Esophagus muscularis mucosa (tissue), 4 donors: ENCODE measurements at regions not wholly inside any gene's neighbourhood (a gene's known extent, or its start where the extent isn't known, plus 50 kb on each side); places are given as distances from the start of the nearest gene placed in this dataset.
"Not testable (repeated sequence)": the region's sequence is repeated elsewhere in the genome, so short reads cannot be mapped to it uniquely, and the experiment has no call there.

Source experiments
- CTCF ChIP-seq, 3 experiments: fragments of 200-600 bp in 2 of 3; fragments of 450-650 bp in 1 of 3; sonication (generic) in 2 of 3; IDR thresholded peaks; one replicate each; pipeline ENCODE4 v1.5.1; 2017 to 2019; ENCODE audit warnings: antibody characterized with exemption in 3 of 3, mild to moderate bottlenecking in 2 of 3, moderate library complexity in 1 of 3
- EP300 ChIP-seq: sonication (generic); formaldehyde crosslinking; IDR thresholded peaks from one replicate; pipeline ENCODE4 v1.6.1; 2017; ENCODE audit warnings: antibody characterized with exemption
- POLR2A ChIP-seq: fragments of 450-650 bp; IDR thresholded peaks from one replicate; pipeline ENCODE4 v1.6.1; 2017; ENCODE audit warnings: antibody characterized with exemption, moderate library complexity, mild to moderate bottlenecking, low read depth
- POLR2AphosphoS5 ChIP-seq, 2 donors: sonication (generic); formaldehyde crosslinking; IDR thresholded peaks; one replicate each; pipeline ENCODE4 v1.6.1; 2017; ENCODE audit warnings: antibody characterized with exemption in 2 of 2

- not testable (repeated sequence) for TF ChIP-seq EP300; CTCF (IDR thresholded peaks at IDR 0.05); POLR2A; POLR2AphosphoS5 (IDR thresholded peaks at IDR 0.05)
These were observed 152.2 kb upstream of the NAMPT start for GRCh38 chr7:106436933-106437332.
